ENCODE measurements at regions not wholly inside any gene's neighbourhood (a gene's known extent, or its start where the extent isn't known, plus 50 kb on each side); places are given as distances from the start of the nearest gene placed in this dataset.

DNA sequence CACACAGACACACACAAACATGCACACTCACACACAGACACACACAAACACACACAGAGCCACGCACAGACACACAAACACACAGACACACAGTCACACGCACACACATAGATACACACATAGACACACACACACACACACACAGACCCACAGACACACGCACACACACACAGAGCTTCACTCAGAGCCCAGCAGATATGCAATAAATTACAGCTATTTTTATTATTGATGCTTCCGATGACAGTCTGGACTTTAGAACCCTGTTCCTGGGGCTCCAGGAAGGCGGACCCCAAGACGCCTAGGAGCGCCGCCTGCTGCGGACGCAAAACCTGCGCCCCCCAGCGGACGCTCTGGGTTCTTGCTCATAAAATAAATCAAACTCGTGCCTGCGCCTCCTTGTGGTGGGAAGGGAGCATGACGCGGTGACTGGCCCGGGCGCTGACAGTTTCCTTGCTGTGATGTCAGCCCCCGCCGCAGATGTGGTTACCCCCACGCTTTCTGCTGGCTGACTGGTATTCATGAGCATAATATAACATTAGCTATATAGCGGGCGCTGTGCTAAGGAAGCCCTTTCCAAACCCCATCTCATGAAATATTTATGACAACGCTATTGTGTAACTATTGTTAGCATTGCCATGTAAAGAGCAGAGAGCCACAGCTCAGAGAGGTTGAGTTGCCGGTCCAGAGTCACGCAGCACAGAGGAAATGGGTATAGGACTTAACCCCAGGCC lies 64.4 kb upstream of the TM9SF2 start:
- peak; percentile 58 to 74 for DNase-seq

DNA sequence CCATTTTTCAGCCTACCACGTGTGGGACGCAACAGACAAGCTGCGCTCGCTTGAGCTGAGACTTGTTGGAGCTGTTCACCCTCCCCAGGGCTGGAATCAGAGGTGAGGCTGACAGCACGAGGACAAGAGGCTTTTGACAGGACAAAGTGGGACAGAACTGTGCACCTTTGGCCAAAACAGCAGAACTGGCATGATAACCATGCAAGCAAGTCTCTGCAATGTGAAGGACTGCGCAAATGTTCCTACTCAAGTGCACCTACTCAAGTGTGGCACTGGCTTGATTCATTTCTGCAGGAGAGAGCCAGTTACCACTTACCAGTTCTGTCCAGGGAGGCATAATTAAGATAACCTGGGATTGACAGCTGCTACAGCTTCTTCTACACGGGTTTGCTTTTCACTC lies 62.2 kb upstream of the TM9SF2 start:
- DNase-seq, result no peak

DNA sequence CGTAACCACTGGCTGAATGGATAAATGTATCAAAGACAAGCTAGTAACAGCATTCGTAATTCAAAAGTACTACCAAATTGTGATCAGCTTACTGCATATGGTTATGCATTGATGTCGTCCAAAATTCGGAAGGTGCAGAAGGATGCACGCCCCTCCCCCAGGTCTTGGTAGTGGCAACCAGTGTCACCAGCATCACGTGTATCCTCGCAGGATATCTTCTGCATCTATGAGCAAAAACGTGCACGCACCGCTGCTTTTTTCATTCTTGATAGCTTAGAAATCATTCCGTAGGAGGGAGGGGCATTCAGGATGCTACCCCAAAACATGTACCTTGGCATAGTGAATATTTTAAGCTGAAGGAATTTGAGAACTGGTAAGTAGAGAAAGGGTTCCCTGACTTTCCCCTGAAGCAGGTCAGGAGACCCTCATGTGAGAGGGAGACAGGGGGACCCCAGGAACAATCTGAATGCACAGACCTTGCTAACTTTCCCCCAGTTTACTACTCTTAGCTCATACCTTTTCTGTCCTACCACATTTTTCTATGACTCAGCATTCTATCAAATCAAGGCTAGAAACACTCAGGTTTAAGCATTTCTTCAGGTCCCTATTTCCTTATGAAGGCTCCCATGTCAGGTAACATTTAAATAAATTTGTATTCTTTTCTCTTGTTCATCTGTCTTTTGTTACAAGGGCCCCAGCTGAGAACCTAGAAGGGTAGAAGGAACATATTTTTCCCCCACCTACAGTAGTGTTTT lies 61.2 kb upstream of the TM9SF2 start:
- DNase-seq, result no peak

DNA sequence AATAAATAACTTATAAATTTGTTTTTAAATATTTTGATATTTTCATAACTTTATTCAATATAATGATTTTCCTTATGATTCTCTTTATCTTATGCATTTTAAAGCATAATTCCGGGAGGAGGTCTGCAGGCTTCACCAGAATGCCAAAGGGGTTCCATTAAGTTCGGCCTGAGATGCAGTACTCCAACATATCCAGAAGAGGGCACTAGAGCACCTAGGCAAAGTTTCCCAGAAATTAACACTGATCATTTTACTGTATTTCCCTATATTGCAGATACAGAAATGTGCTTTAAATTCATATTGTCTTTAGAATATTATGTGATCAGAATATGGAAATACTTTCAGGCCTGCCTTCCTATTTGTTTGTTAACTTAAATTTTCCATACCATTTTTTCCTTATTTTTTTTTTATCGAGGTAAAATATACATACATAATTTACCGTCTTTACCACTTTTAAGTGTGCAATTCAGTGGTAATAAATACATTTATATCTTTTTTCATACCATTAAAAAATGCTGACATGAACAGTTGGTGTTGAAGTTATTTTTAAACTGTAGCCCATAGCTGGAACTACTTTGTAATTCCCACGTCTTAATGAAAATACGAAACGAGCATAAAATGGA lies 58.9 kb upstream of the TM9SF2 start:
- peak in 1 of 2 donors; percentile 41 for DNase-seq

DNA sequence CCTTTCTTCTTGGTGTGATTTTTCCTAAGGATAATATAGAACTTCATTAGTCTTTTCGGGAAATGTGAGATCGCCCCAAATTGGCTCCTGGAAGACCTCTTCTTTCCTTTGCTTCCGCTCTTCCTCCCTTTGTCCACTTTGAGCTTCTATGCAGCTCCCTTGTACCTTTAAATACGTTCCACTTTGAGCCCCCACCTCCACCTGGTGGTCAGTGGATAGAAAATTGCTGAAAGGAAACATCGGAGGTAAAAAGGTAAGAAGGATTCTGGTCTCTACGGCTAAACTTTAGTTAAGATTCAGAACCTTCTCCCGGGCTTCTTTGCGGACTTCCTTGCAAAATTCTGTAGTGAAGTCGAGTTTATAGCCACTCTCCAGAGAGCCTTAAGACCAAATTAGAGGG lies 55.0 kb upstream of the TM9SF2 start:
- DNase-seq, result no peak

DNA sequence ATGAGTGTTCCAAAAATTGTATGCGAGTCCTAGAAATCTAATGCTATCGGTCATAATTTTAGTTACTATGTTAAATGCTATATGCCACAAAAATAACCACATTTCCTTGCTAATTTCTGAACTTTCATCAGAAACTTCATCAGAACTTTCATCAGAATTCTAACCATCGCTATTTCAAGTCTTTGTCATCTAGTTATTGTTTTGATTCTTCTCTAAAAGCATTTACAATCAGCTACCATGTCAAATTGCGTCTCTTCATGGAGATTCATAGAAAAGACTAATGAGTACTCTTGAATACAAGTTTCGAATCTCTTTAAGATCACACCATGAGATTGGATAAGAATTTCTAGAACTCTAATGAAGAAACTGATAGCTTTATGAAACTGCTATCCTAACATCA lies 52.7 kb upstream of the TM9SF2 start:
- no peak for DNase-seq

DNA sequence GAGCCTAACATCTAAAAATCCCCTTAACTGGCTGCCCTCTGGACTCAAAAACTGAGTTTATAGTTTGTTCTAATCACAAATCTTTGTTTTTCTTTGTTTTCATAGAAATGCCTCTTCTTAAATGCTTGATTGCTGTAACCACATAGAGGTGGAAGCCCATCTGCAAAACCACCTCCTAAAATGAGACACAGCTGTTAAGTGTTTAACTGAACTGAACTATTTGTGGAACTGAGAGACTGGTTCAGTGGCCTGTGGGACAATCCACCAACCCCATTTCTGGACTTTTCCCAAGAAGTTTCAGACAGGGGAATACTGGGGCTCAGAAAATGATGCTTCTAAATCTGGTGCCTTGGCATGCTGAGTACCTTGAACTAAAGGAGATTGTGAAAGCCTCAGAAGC lies 50.9 kb upstream of the TM9SF2 start:
- no peak for DNase-seq
